ENCODE measurements at regions not wholly inside any gene's neighbourhood (a gene's known extent, or its start where the extent isn't known, plus 50 kb on each side); places are given as distances from the start of the nearest gene placed in this dataset.
"Not testable (repeated sequence)": the region's sequence is repeated elsewhere in the genome, so short reads cannot be mapped to it uniquely, and the experiment has no call there.

- no peak for DNase-seq
These were observed 52.9 kb downstream of the TMSB4Y start for GRCh38 chrY:13756615-13757014.

- no peak for DNase-seq
These were observed 62.3 kb downstream of the TMSB4Y start for GRCh38 chrY:13766040-13766439.

- no peak for DNase-seq
These were observed 86.6 kb downstream of the TMSB4Y start for GRCh38 chrY:13790108-13790793.

GRCh38 chrY:13795067-13795466 lies 91.4 kb downstream of the TMSB4Y start:
- no peak for DNase-seq

GRCh38 chrY:13802828-13803227 lies 99.1 kb downstream of the TMSB4Y start:
- DNase-seq: no peak

- DNase-seq: no peak
These were observed 99.7 kb downstream of the TMSB4Y start for GRCh38 chrY:13803424-13803823.

GRCh38 chrY:13804124-13805056 lies 100.7 kb downstream of the TMSB4Y start:
- no peak for DNase-seq

GRCh38 chrY:13805057-13805735 lies 101.5 kb downstream of the TMSB4Y start:
- DNase-seq: peak; percentile 3

GRCh38 chrY:13805736-13806067 lies 102.0 kb downstream of the TMSB4Y start:
- no peak for DNase-seq

GRCh38 chrY:13830089-13830488 lies 126.4 kb downstream of the TMSB4Y start:
- no peak for DNase-seq

GRCh38 chrY:13844411-13844810 lies 140.7 kb downstream of the TMSB4Y start:
- DNase-seq: no peak

- no peak for DNase-seq
These were observed 141.0 kb downstream of the VCY start for GRCh38 chrY:13845276-13845675.

GRCh38 chrY:13869611-13870010 lies 116.7 kb downstream of the VCY start:
- no peak for DNase-seq

- DNase-seq: no peak
These were observed 114.8 kb downstream of the VCY start for GRCh38 chrY:13871426-13871825.

GRCh38 chrY:13872696-13873095 lies 113.6 kb downstream of the VCY start:
- no peak for DNase-seq

GRCh38 chrY:13878506-13878905 lies 107.8 kb downstream of the VCY start:
- no peak for DNase-seq

GRCh38 chrY:13881096-13881495 lies 105.2 kb downstream of the VCY start:
- DNase-seq: no peak

- DNase-seq: no peak
These were observed 103.4 kb downstream of the VCY start for GRCh38 chrY:13882829-13883228.

- DNase-seq: not testable (repeated sequence)
These were observed 92.2 kb downstream of the VCY start for GRCh38 chrY:13894028-13894427.

- DNase-seq: no peak
These were observed 78.5 kb downstream of the VCY start for GRCh38 chrY:13907736-13908135.

GRCh38 chrY:13930436-13930835 lies 55.8 kb downstream of the VCY start:
- not testable (repeated sequence) for DNase-seq

Measured in stimulated activated CD4-positive, alpha-beta T cell treated with anti-CD3 and anti-CD28 coated beads, Interleukin-4, amount 100 ng/mL, for 24 hours (primary cell).